ENCODE measurements at regions not wholly inside any gene's neighbourhood (a gene's known extent, or its start where the extent isn't known, plus 50 kb on each side); places are given as distances from the start of the nearest gene placed in this dataset.

DNA sequence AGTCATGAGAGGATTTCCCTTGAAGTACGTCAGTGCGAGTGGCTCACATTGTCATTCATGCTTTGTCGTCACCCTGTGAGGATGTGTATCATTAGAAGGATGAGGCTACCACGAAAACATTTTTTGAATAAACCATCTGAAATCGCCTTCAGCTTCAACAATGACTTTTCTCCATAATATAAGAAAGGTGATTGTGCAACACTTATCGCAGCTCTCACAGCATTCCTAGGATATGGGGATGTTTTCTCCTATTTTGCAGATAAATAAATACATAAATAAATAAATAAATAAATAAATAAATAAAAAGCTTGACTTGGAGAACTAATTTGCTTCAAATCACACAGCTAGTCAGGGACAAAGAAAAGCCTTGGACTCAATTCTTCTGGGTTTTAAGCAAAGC is 326.5 kb downstream of the FOXA2 start:
- DNase-seq (ENCODE audit: low read depth in 4 of 4, low spot score in 1 of 4) = no peak

DNA sequence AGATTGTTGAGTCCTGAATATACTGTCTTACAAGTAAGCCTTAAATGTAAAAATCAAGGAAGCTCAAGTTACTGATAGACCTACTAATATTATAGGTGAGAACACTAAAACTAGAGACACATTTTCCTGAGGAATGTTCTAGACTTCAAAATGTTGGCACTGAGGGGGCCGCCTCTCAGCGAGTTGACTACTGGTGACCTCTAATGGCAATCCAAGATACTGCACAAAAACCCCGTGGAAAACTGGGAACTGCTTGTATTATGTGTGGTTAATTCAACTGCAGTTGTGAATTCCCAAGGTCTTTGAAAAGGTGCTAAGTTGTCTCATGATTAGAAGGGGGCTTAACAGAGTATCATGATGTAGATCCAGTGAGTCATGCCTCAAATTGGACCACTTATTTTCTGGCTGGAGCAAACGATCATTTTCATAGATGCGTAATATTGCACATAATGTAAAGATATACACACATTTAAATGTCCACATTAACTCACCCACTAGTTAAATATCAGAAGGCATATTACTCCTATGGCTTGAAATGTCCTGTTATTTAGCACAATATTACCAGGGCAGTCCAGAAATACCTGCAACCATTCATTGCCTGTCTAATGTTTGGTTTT is 336.2 kb downstream of the FOXA2 start:
- no peak for DNase-seq (ENCODE audit: low read depth in 4 of 4, low spot score in 1 of 4)

DNA sequence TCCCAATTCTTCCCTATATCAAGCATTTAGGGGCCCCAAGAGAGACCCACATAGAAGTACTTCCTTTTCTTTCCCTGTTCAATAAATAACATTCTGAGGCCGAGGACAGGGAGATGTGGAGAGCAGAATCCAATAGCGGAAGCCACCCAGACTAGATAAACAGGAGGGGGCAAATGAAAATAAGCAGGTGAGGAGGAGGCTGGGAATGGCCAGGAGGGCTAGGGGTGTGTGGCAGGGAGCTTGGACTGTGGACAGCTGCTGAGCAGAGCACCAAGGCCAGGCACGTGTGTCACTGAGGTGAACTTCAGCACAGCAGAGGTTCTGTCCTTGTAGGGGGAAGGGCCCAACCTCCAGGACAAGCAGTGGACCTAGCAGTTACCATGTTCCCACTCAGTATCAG is 339.2 kb downstream of the FOXA2 start:
- no peak for DNase-seq (ENCODE audit: low read depth in 4 of 4, low spot score in 1 of 4)

DNA sequence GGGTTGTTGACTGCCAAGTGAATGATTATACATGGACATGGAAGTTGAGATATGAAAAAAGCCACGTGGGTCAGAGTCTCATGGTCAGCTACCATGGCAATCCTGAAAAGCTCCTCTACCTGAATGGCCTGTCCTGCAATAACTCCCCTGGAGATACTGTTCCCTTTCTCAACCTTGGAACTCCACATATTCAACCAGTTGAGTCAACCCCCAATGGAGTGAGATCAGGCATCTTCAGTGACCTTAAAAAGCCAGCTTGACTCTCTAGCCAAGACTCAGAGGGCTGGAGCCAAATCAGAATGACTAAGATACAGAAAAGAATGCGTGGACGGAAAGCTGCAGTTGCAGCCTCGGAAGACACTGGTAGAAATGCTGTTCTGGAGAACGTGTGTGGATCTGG is 341.3 kb downstream of the FOXA2 start:
- no peak for DNase-seq (ENCODE audit: low read depth in 4 of 4, low spot score in 1 of 4)

DNA sequence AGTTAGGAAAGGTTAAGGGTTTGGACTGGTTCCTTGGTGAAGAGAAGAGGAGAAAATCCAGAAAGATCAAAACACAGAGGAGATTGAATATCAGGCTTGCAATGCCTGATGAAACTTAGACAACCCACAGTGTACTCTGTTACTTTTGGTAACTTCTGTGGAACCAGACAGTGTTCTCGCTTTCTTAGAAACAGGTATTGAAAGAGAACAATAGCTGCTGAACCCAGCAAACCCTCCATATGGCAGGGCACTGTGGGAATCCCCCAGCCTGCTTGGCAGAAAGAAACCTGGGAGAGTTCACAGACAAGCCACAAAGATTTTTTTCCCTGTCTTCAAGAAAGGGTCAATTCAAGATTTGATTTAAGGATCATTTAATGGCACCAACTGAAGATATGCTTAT is 342.8 kb downstream of the FOXA2 start:
- no peak for DNase-seq (ENCODE audit: low read depth in 4 of 4, low spot score in 1 of 4)

DNA sequence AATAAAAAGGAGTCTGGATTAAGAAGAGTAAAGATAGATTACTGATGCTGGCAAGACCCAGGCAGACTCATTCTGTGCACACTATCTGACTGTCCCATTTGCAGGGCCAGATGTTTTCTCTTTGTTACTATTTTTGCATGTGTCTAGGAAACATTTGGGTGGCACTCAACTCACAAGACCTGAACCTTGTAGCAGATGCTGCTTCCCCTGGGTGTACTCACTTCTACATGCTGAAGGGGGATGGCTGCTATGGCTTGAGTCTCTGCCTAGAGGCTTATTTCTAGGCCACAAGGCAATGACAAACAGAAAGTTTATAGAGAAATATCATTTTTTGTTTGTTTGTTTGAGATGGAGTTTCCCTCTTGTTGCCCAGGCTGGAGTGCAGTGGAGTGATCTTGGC is 351.4 kb downstream of the FOXA2 start:
- DNase-seq (ENCODE audit: low read depth in 4 of 4, low spot score in 1 of 4) = no peak

DNA sequence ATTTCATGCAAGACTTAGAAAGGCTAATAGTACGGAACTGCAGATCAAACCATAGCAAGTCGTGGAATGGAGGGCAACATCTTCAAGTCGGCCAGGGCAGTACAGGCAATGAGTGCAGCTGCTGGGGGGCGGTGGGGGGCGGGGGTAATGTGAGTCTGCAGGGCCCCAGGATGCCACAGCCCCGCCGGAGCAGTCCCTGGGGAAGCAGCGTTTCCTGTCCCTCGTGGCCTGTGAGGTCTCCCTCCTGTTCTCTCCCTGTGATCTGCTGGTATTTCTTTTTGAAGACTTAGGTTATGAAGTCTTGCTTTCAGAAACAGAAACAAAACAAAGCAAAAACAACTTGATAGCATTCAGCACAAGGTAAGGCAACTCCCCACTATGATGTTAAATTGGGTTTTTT is 351.9 kb downstream of the FOXA2 start:
- DNase-seq (ENCODE audit: low read depth in 4 of 4, low spot score in 1 of 4) = no peak

DNA sequence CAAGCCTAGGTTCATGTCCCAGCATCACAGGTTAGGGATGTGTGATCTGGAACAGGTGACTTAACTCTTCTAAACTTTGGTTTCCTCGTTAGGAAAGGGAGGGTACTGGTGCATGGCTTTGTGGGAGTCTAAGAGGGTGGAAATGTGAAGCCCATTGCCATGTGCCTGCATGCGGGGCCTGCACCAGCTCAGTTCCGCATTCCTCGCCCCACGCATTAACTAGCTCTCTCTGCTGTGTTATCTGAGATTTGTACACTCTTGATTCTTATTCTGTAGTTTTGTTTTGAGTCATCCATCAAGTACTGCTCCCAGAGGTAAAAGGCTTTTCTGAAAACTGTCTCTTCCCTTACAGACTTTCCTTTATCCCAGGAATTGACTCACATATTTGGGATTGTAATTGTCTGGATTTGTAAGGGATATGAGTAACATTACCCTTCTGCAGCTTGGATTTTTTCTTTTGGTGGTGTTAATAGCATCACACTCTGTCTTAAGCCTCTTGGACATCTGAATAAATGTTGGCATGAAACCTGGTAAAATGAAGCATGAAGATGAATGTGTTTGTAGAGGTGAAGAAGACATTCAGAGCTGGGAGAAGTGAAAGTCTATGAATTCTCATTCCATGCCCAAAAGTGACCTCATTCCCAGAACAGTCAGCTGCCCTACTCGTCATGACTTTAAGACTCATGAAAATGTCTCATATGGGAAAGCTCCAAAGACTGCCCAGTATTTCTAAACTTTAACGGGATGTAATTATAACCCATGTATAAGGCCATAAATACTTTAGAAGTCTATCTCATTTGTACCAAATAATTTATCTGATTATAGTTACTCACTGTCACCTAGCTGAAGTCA is 357.3 kb downstream of the FOXA2 start:
- no peak for DNase-seq (ENCODE audit: low read depth in 4 of 4, low spot score in 1 of 4)

DNA sequence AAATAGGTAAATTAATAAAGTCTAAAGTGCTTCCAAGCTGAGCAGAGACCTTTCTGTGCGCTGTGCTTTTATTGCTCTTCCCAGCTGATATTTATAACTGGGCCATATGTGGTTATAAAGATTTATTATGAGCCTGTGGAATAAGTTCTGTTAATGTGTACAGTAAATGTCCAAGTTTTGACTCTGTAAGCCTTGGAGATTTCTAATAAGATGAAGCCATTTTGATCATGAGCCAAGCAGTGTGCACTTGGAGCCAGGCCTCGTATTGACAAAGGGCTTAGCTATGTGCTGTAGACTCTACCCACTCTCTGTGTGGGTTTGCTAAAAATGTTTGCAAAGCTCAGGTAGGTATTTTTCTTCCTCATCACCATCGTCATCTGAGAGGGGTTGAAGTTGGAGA is 361.1 kb downstream of the FOXA2 start:
- no peak for DNase-seq (ENCODE audit: low read depth in 4 of 4, low spot score in 1 of 4)

DNA sequence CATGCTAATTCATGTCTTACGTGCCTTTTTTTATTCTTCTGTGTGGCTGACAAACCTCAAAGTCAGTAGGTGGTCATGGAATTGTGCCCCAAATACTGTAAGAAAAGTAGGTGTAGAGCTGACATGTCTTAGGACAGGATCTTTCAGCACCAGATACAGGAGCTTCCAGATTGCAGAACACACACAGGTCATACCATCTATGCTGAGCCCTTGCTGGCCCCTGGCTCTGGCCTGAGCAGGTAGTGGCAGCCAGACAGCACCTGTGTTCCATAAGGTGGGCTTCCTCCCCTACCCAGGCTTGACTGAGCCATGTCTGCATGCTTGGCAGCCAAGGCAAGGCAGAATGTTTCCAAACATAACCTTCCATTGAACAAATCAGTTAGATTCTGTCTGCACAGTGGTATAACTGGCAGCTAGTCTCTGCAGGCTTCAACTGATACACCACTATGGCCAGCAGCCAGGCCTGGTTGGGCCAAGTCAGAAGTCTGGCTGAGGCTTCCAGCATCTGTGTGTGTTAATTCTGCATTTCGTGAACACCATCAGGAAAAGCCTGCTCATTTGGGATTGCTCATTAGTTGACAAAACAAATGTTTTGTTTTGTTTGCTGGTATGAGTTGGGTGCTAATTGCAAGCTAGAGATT is 366.5 kb downstream of the FOXA2 start:
- DNase-seq (ENCODE audit: low read depth in 4 of 4, low spot score in 1 of 4) = no peak

DNA sequence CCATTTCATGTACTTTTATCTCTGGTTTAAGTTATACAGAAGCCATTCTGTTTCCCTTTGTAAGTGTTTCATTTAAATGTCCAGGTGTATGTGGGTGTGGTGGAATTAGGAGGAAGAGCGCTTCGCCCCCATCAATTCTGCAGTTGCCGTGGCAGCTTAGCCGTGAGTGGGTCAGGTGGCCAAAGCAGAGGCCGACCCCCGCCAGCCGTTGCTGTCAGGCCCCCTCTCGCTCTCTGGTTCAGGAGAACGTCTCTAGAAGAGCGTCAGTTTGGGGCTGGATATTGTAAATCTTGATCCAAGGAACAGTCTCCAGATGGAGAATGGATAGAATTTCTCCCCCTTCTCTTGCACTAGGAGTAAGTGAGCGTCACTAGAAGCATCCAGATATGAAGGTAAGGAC is 367.4 kb downstream of the FOXA2 start:
- DNase-seq (ENCODE audit: low read depth in 4 of 4, low spot score in 1 of 4) = no peak

DNA sequence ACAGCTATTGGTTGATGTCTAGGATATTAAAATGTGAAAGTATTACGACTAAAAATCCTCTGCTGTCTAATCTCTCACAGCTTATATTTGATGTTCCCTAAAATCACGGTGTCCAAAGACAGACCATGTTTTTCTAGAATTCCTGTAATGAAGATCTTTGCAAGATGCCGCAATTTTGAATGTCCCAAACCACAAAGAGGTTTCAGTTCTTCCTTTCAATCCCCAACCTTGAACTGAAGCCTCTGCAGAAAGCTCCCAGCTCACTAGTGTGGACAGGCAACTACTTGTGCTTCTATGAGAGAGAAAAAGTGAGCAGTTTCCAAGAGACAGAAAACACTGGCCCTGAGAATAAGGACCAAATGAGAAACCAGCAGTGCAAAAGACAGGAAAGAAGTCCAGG is 370.1 kb downstream of the FOXA2 start:
- DNase-seq (ENCODE audit: low read depth in 4 of 4, low spot score in 1 of 4) = no peak

DNA sequence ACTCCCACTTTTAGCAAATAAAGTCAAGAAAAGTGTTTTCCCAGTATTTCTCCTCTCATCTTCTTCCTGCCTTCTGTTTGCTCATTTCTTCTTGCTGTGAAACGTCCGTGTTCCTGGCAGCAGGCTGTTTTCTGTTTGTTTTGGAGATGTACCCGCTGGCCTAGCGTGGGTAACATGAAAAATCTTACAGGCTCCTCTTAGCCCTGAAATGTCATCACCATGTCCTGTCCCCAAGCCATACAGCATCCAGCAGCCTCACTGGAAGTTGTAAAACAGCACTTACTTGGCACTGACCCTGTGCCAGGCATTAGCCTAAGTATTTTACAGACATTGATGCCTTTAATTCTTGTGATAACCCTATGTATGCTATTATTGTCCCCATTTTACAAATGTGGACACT is 371.1 kb downstream of the FOXA2 start:
- no peak for DNase-seq (ENCODE audit: low read depth in 4 of 4, low spot score in 1 of 4)

DNA sequence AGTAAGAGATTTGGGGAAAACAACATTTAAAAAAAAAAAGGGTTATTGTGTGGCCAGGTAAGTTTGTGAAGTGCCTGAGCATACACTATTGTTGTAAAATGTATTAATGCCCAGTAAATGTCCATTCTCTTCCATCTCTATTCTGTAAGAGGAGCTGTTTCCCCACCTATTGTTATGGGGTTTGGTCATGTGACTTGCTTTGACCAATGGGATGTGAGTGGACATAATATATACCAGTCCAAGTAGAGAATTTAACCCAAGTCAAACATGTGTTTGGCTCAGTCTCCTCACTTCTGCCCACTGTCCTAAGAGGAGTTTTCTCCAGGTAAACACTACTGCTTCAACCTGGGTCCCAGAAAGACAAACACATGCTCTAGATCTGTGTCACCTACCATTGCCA is 377.1 kb downstream of the FOXA2 start:
- DNase-seq (ENCODE audit: low read depth in 4 of 4, low spot score in 1 of 4) = no peak

DNA sequence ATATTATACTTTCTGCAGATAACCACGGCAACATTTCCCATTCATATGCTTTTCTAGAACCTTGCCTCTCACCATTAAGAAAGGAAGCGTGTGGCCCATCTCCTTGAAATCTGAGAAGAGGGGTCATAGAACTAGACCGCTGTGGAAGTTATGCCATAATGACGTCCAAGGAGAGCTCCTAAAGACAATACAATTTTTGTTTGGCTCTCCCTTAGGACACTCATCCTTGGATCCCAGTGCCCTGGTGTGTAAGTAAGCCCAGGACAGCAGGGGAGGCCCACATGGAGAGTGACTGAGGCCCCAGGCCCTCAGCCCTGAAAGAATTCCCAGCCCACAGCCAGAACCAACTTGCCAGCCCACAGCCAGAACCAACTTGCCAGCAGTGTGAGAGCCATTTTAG is 379.6 kb downstream of the FOXA2 start:
- no peak for DNase-seq (ENCODE audit: low read depth in 4 of 4, low spot score in 1 of 4)

DNA sequence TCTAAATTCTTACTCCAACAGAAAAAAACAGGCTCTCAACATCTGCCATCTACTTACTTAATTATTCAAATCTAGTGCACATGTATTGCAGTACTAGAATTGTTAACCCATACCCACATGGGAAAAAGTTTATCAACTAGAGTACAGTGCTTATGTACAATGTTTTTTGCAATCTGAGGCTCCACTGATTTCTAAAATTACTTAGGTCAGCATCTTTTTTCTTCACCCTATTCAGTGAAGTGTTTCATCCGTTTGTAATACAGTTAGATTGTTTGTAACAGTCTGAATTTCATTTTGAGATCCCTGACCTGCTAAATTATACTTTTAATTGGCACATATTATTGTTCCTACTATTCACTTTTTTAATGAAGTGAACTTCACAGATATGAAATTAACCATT is 402.2 kb downstream of the FOXA2 start:
- no peak for DNase-seq (ENCODE audit: low read depth in 4 of 4, low spot score in 1 of 4)

DNA sequence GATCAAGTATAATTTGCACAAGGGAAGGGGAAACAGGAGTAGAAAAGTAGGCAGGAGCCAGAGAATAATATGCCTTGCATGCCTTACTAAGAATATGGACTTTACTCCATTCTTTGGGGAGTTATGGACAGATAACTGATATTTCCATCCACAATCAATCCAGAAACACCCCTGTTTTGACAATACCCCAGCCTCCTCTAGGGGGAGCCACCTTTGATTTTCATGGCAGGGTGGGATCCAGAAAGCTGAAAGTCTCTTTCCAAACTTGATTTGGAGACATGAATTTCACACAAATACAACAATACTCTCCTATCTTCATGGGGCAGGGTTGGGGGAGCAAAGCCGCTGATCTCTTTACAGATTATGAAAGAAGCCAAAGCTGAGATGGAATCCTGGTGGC is 404.1 kb downstream of the FOXA2 start:
- no peak for DNase-seq (ENCODE audit: low read depth in 4 of 4, low spot score in 1 of 4)

DNA sequence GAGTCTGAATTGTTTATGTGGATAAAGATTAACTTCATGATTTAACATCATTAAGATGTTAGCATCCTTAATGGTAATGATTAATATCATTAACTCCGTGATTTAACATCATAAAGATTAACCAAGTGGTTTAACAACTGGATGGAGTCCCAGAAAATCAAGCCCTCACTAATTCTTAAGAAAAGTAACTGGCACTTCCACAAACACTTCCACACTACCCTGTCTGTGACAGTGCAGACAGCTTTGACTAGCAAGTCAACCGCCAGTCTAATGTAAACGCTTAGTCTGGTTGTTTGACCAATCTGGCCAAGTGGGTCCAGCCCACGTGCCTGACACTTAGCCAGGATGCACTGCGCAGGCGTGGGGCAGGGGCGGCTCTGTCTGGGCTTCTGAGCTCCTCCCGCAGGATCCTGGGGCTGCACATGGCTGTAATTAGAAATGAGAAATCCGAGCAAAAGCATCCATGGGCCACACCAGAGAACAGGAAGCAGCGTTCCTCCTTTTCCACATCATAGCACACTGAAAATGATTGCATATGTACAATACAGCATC is 424.2 kb downstream of the FOXA2 start:
- DNase-seq (ENCODE audit: low read depth in 4 of 4, low spot score in 1 of 4) = no peak

DNA sequence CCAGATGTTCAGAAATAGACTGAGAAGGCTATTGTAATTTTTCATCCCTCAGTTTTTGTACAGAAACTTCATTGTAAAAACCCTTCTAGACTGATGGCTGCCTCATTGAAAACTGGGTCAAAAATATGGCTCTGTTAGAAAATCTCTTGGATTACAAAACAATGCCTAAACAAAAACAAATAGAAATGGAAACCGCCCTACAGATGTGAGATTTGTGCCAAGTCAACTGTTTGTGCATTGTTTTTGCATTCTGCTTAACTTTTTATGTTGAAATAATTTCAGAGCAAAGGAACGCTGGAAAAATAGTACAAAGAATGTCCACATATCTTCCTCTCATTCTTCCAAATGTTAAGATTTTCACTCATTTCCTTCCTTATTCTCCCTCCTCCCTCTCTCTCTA is 425.1 kb downstream of the FOXA2 start:
- no peak for DNase-seq (ENCODE audit: low read depth in 4 of 4, low spot score in 1 of 4)

DNA sequence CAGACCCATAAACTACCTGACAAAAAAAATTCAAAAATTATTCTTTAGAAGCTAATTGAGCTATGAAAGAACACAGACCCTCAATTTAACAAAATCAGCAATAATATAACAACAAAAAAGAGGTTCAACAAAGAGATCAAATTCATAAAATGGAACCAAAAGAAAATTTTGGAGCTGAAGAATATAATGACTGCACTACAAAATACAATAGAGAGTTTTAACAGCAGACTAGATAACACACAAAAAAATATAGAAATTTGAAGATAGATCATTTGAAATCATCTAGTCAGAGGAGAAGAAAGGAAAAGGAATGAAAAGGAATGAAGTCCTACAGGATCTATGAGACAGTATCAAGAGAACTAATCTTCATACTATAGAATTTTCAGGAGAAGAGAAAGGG is 422.1 kb downstream of the PAX1 start:
- DNase-seq (ENCODE audit: low read depth in 4 of 4, low spot score in 1 of 4) = no peak

DNA sequence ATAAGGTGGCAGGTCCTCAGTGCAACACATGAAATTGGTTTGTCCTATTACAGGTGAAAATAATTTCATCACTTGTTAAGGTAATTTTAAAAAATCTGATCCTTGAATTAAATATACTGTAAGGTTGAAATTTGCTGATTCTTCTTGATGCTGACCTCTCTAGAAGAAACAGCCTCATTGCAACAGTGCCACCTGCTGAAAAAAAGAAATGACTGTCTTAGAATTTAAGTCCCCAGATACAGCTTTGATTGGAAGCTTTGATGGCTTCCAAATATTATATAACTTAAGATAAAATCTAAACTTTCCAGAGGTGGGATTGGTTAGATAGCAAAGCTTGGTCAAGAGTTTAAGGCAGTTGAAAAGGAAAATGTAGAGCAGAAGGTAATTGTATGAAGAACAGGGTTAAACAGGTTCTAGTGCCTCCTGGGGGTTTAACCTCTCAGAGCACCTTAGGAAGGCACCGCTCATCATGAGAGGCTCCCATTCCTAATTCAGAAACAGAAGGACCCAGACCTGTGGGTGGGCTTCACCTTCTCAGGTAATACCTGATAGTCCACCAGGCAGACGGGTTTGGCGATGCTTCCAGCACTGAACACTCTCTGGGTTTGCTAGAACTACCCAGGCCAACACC is 401.0 kb downstream of the PAX1 start:
- DNase-seq (ENCODE audit: low read depth in 4 of 4, low spot score in 1 of 4) = no peak

DNA sequence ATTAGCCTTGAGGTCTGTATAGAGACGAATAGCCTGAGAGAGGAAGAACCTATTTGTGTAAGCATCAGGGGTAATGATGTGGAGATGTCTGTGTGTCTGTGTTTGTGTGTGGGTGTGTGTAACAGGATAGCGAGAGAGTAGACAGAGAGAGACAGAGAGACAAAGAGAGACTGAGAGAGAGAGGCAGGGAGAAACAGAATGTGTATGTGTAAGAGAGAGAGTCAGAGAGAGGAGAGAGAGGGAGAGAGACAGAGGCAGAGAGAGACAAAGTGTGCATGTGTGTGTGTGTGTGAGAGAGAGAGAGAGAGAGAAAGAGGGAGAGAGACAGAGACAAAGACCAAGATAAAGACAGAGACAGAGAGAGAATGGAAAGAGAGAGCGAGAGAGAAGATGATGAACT is 396.1 kb downstream of the PAX1 start:
- no peak for DNase-seq (ENCODE audit: low read depth in 4 of 4, low spot score in 1 of 4)

All from stimulated activated CD4-positive, alpha-beta T cell treated with anti-CD3 and anti-CD28 coated beads, Interleukin-1b, Interleukin-23, amount 100 ng/mL, for 24 hours (primary cell).